GM12878 (cell line): ENCODE measurements at regions not wholly inside any gene's neighbourhood (a gene's known extent, or its start where the extent isn't known, plus 50 kb on each side); places are given as distances from the start of the nearest gene placed in this dataset.

Experiments used
- CTCF ChIP-seq, 3 experiments: IDR thresholded peaks in 2 of 3; conservative IDR thresholded peaks in 1 of 3; 2 replicates each; pipeline ENCODE4 v1.5.1; 2011; ENCODE audit warnings: low read depth in 3 of 3, low read length in 3 of 3, mild to moderate bottlenecking in 3 of 3, control low read depth in 2 of 3, moderate library complexity in 2 of 3, inconsistent platforms in 1 of 3, mixed read lengths in 1 of 3; ENCODE audit not compliant: control insufficient read depth in 2 of 3, insufficient read depth in 1 of 3; ENCODE audit errors: extremely low read depth in 1 of 3
- HDAC6 ChIP-seq: fragments of 200-600 bp; sonication (generic); IDR thresholded peaks from one replicate; pipeline ENCODE4 v1.8.0; 2017; ENCODE audit warnings: antibody characterized with exemption; ENCODE audit not compliant: unreplicated experiment
- POLR2A ChIP-seq: IDR thresholded peaks from 2 replicates; pipeline ENCODE4 v1.6.1; 2011; ENCODE audit warnings: low read depth, mild to moderate bottlenecking, low read length
- SPI1 ChIP-seq: IDR thresholded peaks from 2 replicates; pipeline ENCODE4 v1.6.1; 2011; ENCODE audit warnings: low read depth, mild to moderate bottlenecking, low read length, moderate library complexity, borderline replicate concordance; ENCODE audit not compliant: insufficient read depth
- TAF1 ChIP-seq: IDR thresholded peaks from 2 replicates; pipeline ENCODE4 v1.6.1; 2011; ENCODE audit warnings: mild to moderate bottlenecking, low read depth, low read length, borderline replicate concordance
- TCF7 ChIP-seq: IDR thresholded peaks from 2 replicates; pipeline ENCODE4 v1.6.1; 2014; ENCODE audit warnings: antibody characterized with exemption, borderline replicate concordance
- ZSCAN29 ChIP-seq: fragments of 450-650 bp; IDR thresholded peaks from 2 replicates; pipeline ENCODE4 v1.6.1; 2017; ENCODE audit warnings: mild to moderate bottlenecking, moderate library complexity
- TF ChIP-seq, protein P1 (sequence below): IDR thresholded peaks from 2 replicates; pipeline ENCODE4 v1.6.1; 2011; ENCODE audit warnings: mild to moderate bottlenecking, low read depth, low read length, moderate library complexity; ENCODE audit not compliant: insufficient replicate concordance

DNA sequence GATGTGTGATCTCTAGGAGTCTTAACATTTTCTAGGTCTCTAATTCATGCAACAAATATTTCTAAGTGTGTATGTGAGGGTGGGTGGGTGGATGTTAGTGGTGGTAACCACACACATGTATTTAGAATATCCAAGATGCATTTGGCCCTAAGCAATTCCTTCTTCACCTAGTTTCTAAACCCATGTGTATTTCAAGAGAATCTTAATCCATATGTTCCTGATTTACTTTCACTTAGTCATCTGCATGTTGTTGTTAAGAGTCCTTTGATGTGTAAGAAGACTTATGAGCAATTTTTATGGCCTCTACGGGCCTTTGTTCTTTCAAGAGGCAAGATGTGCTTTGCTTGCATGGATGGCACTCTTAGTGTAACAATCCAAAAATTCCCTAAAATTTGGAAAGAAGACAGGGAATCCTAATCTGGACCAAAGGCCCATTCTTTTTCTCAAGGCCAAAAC is 282.6 kb downstream of the SPATA31D1 start:
- no peak for TF ChIP-seq CTCF (IDR thresholded peaks at IDR 0.05 in 2 of 3, conservative IDR thresholded peaks at IDR 0.05 in 1 of 3; ENCODE audit: control insufficient read depth in 2 of 3, extremely low read depth in 1 of 3, insufficient read depth in 1 of 3, low read depth in 3 of 3, low read length in 3 of 3)
- TF ChIP-seq SPI1: no peak
- TF ChIP-seq TCF7: no peak
- TF ChIP-seq POLR2A: no peak
- TF ChIP-seq, protein P1, sequence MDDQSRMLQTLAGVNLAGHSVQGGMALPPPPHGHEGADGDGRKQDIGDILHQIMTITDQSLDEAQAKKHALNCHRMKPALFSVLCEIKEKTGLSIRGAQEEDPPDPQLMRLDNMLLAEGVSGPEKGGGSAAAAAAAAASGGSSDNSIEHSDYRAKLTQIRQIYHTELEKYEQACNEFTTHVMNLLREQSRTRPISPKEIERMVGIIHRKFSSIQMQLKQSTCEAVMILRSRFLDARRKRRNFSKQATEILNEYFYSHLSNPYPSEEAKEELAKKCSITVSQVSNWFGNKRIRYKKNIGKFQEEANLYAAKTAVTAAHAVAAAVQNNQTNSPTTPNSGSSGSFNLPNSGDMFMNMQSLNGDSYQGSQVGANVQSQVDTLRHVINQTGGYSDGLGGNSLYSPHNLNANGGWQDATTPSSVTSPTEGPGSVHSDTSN: no peak
- no peak for TF ChIP-seq TAF1
- TF ChIP-seq HDAC6: no peak
- TF ChIP-seq ZSCAN29: no peak
